ENCODE measurements at regions not wholly inside any gene's neighbourhood (a gene's known extent, or its start where the extent isn't known, plus 50 kb on each side); places are given as distances from the start of the nearest gene placed in this dataset.
"Not testable (repeated sequence)": the region's sequence is repeated elsewhere in the genome, so short reads cannot be mapped to it uniquely, and the experiment has no call there.

DNA sequence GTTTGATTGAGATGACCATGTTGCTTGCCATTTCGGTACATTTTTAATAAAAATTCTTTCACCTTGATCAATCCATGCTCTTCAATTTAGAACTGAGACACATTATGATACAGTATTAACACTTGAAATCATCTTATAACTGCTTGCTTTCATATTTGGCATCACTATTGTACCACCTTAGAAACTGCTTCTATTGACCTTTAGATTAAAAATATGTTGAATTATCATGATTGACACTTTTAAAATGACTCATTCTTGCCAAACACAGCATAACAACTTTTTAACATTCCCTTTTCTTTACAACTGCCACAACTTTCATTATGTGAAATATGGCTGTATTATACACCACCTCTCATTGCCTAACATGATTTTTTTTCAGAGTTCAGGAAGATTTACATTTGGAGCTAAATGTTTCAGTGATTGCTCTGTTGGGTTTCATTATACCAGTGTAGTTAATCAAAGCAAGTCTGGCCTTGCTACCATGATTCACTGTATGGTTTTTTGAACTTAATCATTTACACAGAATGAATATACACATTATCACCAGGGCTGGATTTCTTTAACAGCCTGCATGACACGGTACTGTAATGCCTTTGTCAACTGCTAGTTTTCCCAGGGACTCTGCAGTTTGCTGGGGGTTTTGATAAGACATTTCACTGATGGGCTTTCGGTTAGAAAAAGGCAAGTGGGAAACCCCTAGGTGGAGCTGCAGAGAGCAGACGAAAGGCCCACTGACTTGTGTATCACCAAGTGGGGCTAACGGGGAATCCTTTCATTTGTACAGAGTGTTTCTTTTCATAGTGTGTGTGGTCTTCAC, 93.6 kb upstream of the TLE4 start:
- no peak for DNase-seq (ENCODE audit: low read depth in 4 of 4, low spot score in 1 of 4)

GRCh38 chr9:79480639-79481038, 91.1 kb upstream of the TLE4 start:
- no peak for DNase-seq (ENCODE audit: low read depth in 4 of 4, low spot score in 1 of 4)

- no peak for DNase-seq (ENCODE audit: low read depth in 4 of 4, low spot score in 1 of 4)
These were observed 89.8 kb upstream of the TLE4 start for GRCh38 chr9:79481846-79482477.

- DNase-seq (ENCODE audit: low read depth in 4 of 4, low spot score in 1 of 4) = no peak
These were observed 86.5 kb upstream of the TLE4 start for GRCh38 chr9:79485258-79485657.

DNA sequence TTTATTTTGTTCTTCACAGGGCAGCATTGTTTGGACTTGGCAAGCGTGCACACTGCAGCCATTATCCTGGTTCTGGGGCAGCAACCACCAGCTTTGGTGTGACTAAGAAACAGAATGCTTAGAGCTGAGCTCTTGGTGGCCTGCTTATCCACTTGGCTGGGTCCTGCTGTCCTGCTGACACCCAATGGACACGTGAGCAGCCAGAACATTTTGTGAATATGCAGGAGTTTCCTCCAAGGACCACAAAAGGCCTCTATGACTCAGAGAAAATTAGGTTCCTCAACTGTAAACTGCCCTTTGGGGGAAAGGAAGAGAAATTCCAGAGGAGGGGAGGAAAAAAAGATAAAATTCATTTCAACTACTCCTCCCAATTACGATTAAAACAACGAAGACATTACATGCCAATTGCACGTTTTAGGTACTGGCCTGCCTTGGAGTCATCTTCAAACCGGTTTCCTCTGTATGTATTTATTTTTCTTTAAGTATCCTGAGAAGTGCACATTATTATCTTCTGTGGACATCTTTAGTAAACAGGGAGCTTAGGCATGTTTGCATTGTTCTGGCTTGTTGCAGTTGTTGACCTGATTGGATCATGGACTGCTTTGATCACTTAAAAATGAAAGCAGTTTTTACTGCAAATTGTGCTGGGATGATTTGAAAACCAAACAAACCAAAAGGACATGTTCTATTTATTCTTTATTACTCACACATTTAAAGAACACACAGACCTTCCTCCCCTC, 82.3 kb upstream of the TLE4 start:
- no peak for DNase-seq (ENCODE audit: low read depth in 4 of 4, low spot score in 1 of 4)

GRCh38 chr9:79490657-79491248, 81.0 kb upstream of the TLE4 start:
- no peak for DNase-seq (ENCODE audit: low read depth in 4 of 4, low spot score in 1 of 4)

DNA sequence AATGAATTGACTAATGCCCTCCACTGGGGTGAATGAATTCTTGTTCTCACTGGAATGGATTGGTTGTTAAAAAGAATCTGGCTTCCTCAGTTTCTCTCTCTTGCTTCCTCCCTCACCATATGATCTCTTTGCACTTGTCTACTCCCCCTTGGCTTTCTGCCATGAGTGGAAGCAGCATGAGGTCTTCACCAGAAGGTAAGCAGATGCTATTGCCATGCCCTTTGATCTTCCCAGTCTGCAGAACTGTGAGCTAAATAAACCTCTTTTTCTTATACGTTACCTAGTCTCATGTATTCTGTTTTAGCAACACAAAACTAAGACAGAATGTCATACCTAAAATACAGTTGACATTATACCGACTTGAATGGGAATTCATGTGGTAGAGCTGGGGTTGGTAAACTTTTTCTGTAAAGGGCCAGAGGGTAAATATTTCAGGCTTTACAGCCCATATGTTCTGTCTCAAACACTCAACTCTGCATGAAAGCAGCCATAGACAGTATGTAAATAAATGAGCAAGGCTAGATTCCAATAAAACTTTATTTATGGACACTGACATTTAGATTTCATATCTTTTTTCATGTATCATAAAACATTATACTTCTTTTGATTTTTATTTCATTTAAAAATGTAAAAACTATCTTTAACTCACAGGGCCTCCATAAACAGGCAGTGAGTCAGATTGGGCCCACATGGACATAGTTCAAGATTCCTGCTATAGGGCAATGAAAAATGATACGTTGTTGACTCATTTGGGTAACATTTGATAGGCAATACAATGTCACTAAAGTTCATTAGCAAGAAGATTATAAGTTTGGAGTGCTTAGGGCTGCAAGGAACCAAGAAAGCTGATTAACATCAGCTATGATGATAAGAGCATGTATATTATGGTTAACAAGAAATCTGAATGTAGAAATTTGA, 79.4 kb upstream of the TLE4 start:
- DNase-seq (ENCODE audit: low read depth in 4 of 4, low spot score in 1 of 4) = no peak

DNA sequence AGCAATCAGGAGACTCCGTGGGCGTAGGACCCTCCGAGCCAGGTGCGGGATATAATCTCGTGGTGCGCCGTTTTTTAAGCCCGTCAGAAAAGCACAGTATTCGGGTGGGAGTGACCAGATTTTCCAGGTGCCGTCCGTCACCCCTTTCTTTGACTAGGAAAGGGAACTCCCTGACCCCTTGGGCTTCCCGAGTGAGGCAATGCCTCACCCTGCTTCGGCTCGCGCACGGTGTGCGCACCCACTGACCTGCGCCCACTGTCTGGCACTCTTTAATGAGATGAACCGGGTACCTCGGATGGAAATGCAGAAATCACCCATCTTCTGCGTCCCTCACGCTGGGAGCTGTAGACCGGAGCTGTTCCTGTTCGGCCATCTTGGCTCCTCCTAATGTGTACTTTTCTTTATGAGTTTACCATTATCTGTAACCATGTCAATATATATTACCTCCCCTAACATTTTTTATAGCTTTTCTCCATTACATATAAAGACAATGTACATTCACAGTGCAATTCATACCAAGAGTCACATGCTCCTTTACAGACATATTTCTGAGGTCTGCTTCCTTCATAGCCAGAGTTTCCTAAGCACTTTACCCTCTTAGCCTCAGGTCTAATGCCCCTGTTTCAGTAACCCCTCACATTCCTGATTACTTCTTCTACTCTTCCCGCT, 71.4 kb upstream of the TLE4 start:
- DNase-seq (ENCODE audit: low read depth in 4 of 4, low spot score in 1 of 4) = not testable (repeated sequence)

- DNase-seq (ENCODE audit: low read depth in 4 of 4, low spot score in 1 of 4) = no peak
These were observed 70.2 kb upstream of the TLE4 start for GRCh38 chr9:79501546-79501945.

DNA sequence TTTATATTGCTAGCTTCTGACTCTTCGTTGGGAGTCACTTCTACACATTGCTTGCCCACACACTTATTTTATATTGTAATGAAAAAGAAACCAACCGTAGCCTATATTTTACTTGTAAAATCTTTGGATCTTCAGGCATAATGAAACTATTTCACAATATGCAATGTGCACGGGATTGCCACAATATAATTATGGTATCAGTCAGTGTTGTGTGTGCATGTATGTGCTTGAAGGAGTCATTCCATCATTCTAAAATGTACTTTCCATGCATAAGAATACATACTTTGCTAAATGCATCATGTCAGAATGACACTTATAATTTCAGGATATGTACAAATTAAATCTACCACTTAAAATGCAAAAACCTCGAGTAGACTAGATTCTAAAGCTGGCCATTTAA, 64.0 kb upstream of the TLE4 start:
- DNase-seq (ENCODE audit: low read depth in 4 of 4, low spot score in 1 of 4) = no peak

GRCh38 chr9:79512251-79512650, 59.5 kb upstream of the TLE4 start:
- DNase-seq (ENCODE audit: low read depth in 4 of 4, low spot score in 1 of 4) = no peak

Data from stimulated activated CD4-positive, alpha-beta T cell treated with anti-CD3 and anti-CD28 coated beads, Interleukin-1b, Interleukin-23, amount 100 ng/mL, for 24 hours (primary cell).